Esophagus squamous epithelium (tissue), 4 donors: ENCODE measurements at regions not wholly inside any gene's neighbourhood (a gene's known extent, or its start where the extent isn't known, plus 50 kb on each side); places are given as distances from the start of the nearest gene placed in this dataset.

ENCODE experiments used
- POLR2A ChIP-seq, 4 donors: fragments of 450-650 bp; IDR thresholded peaks; one replicate each; pipeline ENCODE4 v1.6.1; 2017; ENCODE audit warnings: antibody characterized with exemption in 4 of 4, mild to moderate bottlenecking in 4 of 4, moderate library complexity in 3 of 4
- TF ChIP-seq, protein P1 (sequence below), 6 experiments: fragments of 450-650 bp in 4 of 6; fragments of 200-600 bp in 2 of 6; sonication (generic) in 2 of 6; IDR thresholded peaks; one replicate each; pipeline ENCODE4 v1.5.1; 2016 to 2019; ENCODE audit warnings: antibody characterized with exemption in 6 of 6, mild to moderate bottlenecking in 4 of 6, moderate library complexity in 4 of 6

DNA sequence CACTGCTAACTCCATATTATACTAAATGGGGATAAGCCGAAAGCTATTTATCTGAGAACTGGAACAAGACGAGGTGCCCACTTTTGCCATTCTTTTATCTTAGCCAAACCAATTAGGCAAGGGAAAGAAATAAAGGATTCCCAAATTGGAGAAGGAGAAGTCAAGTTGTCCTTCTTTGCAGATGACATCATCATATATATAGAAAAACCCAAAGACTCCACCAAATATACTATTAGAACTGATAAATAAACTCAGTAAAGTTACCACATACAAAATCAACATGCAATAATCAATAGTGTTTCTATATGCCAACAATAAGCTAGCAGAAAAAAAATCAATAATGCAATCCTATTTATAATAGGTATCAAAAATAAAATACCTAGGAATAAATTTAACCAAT is 570.3 kb upstream of the EPHA7 start:
- no peak for TF ChIP-seq POLR2A (IDR thresholded peaks at IDR 0.05)
- TF ChIP-seq, protein P1, sequence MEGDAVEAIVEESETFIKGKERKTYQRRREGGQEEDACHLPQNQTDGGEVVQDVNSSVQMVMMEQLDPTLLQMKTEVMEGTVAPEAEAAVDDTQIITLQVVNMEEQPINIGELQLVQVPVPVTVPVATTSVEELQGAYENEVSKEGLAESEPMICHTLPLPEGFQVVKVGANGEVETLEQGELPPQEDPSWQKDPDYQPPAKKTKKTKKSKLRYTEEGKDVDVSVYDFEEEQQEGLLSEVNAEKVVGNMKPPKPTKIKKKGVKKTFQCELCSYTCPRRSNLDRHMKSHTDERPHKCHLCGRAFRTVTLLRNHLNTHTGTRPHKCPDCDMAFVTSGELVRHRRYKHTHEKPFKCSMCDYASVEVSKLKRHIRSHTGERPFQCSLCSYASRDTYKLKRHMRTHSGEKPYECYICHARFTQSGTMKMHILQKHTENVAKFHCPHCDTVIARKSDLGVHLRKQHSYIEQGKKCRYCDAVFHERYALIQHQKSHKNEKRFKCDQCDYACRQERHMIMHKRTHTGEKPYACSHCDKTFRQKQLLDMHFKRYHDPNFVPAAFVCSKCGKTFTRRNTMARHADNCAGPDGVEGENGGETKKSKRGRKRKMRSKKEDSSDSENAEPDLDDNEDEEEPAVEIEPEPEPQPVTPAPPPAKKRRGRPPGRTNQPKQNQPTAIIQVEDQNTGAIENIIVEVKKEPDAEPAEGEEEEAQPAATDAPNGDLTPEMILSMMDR (IDR thresholded peaks at IDR 0.05): no peak
